HepG2 (cell line): ENCODE measurements at regions not wholly inside any gene's neighbourhood (a gene's known extent, or its start where the extent isn't known, plus 50 kb on each side); places are given as distances from the start of the nearest gene placed in this dataset.

Source experiments
- ATAC-seq: fragments of 200-7000 bp; cut with Tn5 transposase; 3 replicates; pipeline ENCODE4 v1.9.1; 2020; ENCODE audit warnings: mild to moderate bottlenecking, moderate library complexity
- BruUV-seq: library from RNA; stranded (reverse); fragments of 400-500 nt; replicated peaks from 2 replicates; lab custom pipeline; 2021; lab: Mats Ljungman, UMichigan
- CTCF ChIA-PET: fragments of 300-600 bp; formaldehyde crosslinking; extraction: SDS; loops from one replicate; lab custom pipeline; 2021; ENCODE audit warnings: low total read pairs, inconsistent platforms, low intra/inter-chr PET ratio; lab: Yijun Ruan, JAX
- POLR2A ChIA-PET: fragments of 350-600 bp; sonication (Branson Sonifier 250); formaldehyde crosslinking; loops from one replicate; lab custom pipeline; 2020; ENCODE audit warnings: antibody characterized with exemption, inconsistent platforms; lab: Yijun Ruan, JAX
- DNase-seq: peaks from one replicate; pipeline ENCODE4 v3.0.0-alpha.2; 2015; ENCODE audit warnings: low spot score
- FAIRE-seq: peaks from 3 replicates; lab custom pipeline; 2011; peaks lifted over from hg19 to GRCh38; lab: Jason Lieb, UNC
- H2AFZ ChIP-seq: one replicate; pipeline ENCODE4 v1.6.1; 2011; ENCODE audit warnings: low read length, inconsistent platforms
- H3K27ac ChIP-seq: fragments of 300-600 bp; 3 replicates; pipeline ENCODE4 v1.8.0; 2011; ENCODE audit warnings: mixed run types, mild to moderate bottlenecking, mixed read lengths, low read length, inconsistent platforms; ENCODE audit not compliant: insufficient read depth; ENCODE audit errors: extremely low read length
- H3K27me3 ChIP-seq, 2 experiments: fragments of 200-600 bp in 1 of 2; 2 replicates in 1 of 2; 3 replicates in 1 of 2; pipeline versions ENCODE4 v1.6.0 to v1.8.0; 2011; ENCODE audit warnings: low read length in 2 of 2, mild to moderate bottlenecking in 2 of 2, moderate library complexity in 2 of 2, inconsistent platforms in 1 of 2; ENCODE audit not compliant: insufficient read depth in 2 of 2, control insufficient read depth in 1 of 2
- H3K36me3 ChIP-seq, 2 experiments: fragments of 200-600 bp in 1 of 2; replicated peaks in 1 of 2; 2 replicates in 1 of 2; 3 replicates in 1 of 2; pipeline versions ENCODE4 v1.5.1 to v1.8.0; 2011; ENCODE audit warnings: low read length in 2 of 2, inconsistent platforms in 1 of 2; ENCODE audit not compliant: insufficient read depth in 2 of 2, control insufficient read depth in 1 of 2
- H3K4me1 ChIP-seq: 2 replicates; pipeline ENCODE4 v1.5.1; 2012; ENCODE audit warnings: low read length, inconsistent platforms; ENCODE audit not compliant: insufficient read depth
- H3K4me2 ChIP-seq: 2 replicates; pipeline ENCODE4 v1.6.0; 2011; ENCODE audit warnings: low read depth, low read length, inconsistent platforms
- H3K4me3 ChIP-seq, 3 experiments: fragments of 200-600 bp in 1 of 3; sonication (generic), shearing (Covaris generic) in 1 of 3; replicated peaks in 1 of 3; 2 replicates each; pipeline ENCODE4 v1.5.1; 2011 to 2016; ENCODE audit warnings: low read length in 3 of 3, inconsistent platforms in 2 of 3, low read depth in 2 of 3, mild to moderate bottlenecking in 2 of 3, control low read depth in 1 of 3, mixed read lengths in 1 of 3; ENCODE audit not compliant: insufficient read depth in 1 of 3
- H3K79me2 ChIP-seq: one replicate; pipeline ENCODE4 v1.6.1; 2011; ENCODE audit warnings: low read length, inconsistent platforms; ENCODE audit not compliant: insufficient read depth
- H3K9ac ChIP-seq: 2 replicates; pipeline ENCODE4 v1.6.0; 2011; ENCODE audit warnings: mild to moderate bottlenecking, low read depth, low read length, inconsistent platforms; ENCODE audit not compliant: insufficient read depth
- H3K9me3 ChIP-seq: 2 replicates; pipeline ENCODE4 v1.5.1; 2012; ENCODE audit warnings: mild to moderate bottlenecking, low read length
- H4K20me1 ChIP-seq: 2 replicates; pipeline ENCODE4 v1.6.0; 2011; ENCODE audit warnings: inconsistent platforms, mild to moderate bottlenecking, low read length, moderate library complexity; ENCODE audit not compliant: insufficient read depth
- ZNF318 ChIP-seq: sonication (generic); formaldehyde crosslinking; IDR thresholded peaks from 2 replicates; pipeline ENCODE4 v1.4.0; 2020; ENCODE audit warnings: mild to moderate bottlenecking, missing genetic modification reagents
- ZNF546 ChIP-seq: sonication (generic); formaldehyde crosslinking; conservative IDR thresholded peaks from 2 replicates; pipeline ENCODE4 v1.8.1; 2023; ENCODE audit warnings: mild to moderate bottlenecking, missing genetic modification reagents
- ZNF672 ChIP-seq: sonication (generic); formaldehyde crosslinking; IDR thresholded peaks from 2 replicates; pipeline ENCODE4 v1.8.1; 2022; ENCODE audit warnings: missing genetic modification reagents
- WGBS: methylation state at CpG from one replicate; pipeline ENCODE4 v1.1.6; 2017; ENCODE audit warnings: low lambda C conversion rate; 5-methylcytosine and 5-hydroxymethylcytosine counted together
- in situ Hi-C: cut with HindIII; loops from 2 replicates; pipeline ENCODE4 v1.10.0; 2017; ENCODE audit warnings: low pct_unique_long_range_greater_than_20kb; ENCODE audit not compliant: extremely low pct_ligation_motif_present
- intact Hi-C: fragments of 100-400 bp; cut with micrococcal nuclease; formaldehyde crosslinking; loops from one replicate; pipeline ENCODE4 v1.10.0; 2022; ENCODE audit not compliant: unreplicated experiment

GRCh38 chr5:5705010-5705409 is 282.5 kb downstream of the ICE1 start:
- Histone ChIP-seq H3K4me3 (no peak overlapping the region), H3K4me2 (peak overlapping the region; percentile 34; the same call in 1 of the 2 replicates), H3K9ac (no peak overlapping the region), H3K4me1 (peaks cover 5% of the 10 kb centered on the region; the same call in 1 of the 2 replicates), H3K9me3 (no peaks in the 10 kb centered on the region), H4K20me1 (no peaks in the 10 kb centered on the region), H3K36me3 (no peaks in the 10 kb centered on the region), H2AFZ (peak overlapping the region; percentile 11), H3K79me2 (no peaks in the 10 kb centered on the region), H3K27me3 (peaks cover 0 to 10% of the 10 kb centered on the region in 2 experiments; a peak in 2 of 5 replicates), H3K27ac (no peak overlapping the region)
- no TSS peak for BruUV-seq
- TF ChIP-seq ZNF546 (no peak), ZNF318 (no peak), ZNF672 (CRISPR knock-in tag) (no peak)
- no peak for FAIRE-seq
- intact Hi-C loops (no loop called here), in situ Hi-C loops (no loop called here)
- no peak for ATAC-seq
- ChIA-PET CTCF (no interaction called here), POLR2A (no interaction called here)
- no peak for DNase-seq
- WGBS, result 36% methylated on average over 9 of the region's 9 CpGs
